ENCODE measurements at regions not wholly inside any gene's neighbourhood (a gene's known extent, or its start where the extent isn't known, plus 50 kb on each side); places are given as distances from the start of the nearest gene placed in this dataset.

DNA sequence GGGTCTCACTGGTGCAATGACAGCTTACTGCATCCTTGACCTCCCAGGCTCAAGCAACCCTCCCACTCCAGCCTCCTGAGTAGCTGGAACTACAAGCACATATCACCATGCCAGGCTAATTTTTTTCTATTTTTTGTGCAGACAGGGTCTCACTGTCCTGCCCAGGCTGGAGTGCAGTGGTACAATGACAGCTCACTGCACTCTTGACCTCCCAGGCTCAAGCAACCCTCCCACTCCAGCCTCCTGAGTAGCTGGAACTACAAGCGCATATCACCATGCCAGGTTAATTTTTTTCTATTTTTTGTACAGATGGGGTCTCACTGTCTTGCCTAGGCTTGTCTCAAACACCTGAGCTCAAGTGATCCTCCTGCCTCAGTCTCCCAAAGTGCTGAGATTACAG lies 74.0 kb downstream of the GASK1B start:
- ATAC-seq: no peak
- H3K27ac ChIP-seq (ENCODE audit: low read depth): no peak overlapping the region
- Mint-ChIP-seq H3K9me3 (no peaks in the 10 kb centered on the region), H3K27ac (no peak overlapping the region), H3K4me3 (no peak overlapping the region), H3K4me1 (peaks cover 8% of the 10 kb centered on the region; the same call in 2 of the 3 replicates), H3K27me3 (ENCODE audit: insufficient read depth, low read depth, poor library complexity) (peaks cover 2% of the 10 kb centered on the region), H3K36me3 (ENCODE audit: low read depth) (no peaks in the 10 kb centered on the region)
- no peaks in the 10 kb centered on the region for H3K9me2 ChIP-seq (ENCODE audit: insufficient read depth)
- no peak for TF ChIP-seq EZH2phosphoT487 (IDR thresholded peaks at IDR 0.05; ENCODE audit: unreplicated experiment)
- no peak for TF ChIP-seq ZNF114 (CRISPR knock-in tag; IDR thresholded peaks at IDR 0.05)
- TF ChIP-seq CREB1 (CRISPR knock-in tag; IDR thresholded peaks at IDR 0.05; ENCODE audit: low read depth): no peak
- no peak for TF ChIP-seq POLR2AphosphoS5 (IDR thresholded peaks at IDR 0.05; ENCODE audit: low read depth)
- TF ChIP-seq, protein P1, sequence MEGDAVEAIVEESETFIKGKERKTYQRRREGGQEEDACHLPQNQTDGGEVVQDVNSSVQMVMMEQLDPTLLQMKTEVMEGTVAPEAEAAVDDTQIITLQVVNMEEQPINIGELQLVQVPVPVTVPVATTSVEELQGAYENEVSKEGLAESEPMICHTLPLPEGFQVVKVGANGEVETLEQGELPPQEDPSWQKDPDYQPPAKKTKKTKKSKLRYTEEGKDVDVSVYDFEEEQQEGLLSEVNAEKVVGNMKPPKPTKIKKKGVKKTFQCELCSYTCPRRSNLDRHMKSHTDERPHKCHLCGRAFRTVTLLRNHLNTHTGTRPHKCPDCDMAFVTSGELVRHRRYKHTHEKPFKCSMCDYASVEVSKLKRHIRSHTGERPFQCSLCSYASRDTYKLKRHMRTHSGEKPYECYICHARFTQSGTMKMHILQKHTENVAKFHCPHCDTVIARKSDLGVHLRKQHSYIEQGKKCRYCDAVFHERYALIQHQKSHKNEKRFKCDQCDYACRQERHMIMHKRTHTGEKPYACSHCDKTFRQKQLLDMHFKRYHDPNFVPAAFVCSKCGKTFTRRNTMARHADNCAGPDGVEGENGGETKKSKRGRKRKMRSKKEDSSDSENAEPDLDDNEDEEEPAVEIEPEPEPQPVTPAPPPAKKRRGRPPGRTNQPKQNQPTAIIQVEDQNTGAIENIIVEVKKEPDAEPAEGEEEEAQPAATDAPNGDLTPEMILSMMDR (conservative IDR thresholded peaks at IDR 0.05; ENCODE audit: low read depth in 2 of 2): no peak
- no peak for TF ChIP-seq ZNF331 (CRISPR knock-in tag; IDR thresholded peaks at IDR 0.05; ENCODE audit: low read depth)
- no peak for TF ChIP-seq EZH2 (IDR thresholded peaks at IDR 0.05; ENCODE audit: low read depth, unreplicated experiment)
- TF ChIP-seq ETS1 (IDR thresholded peaks at IDR 0.05): no peak
- H3K4me2 ChIP-seq: no peak overlapping the region
- no peak for DNase-seq (ENCODE audit: low spot score)
- H3K79me2 ChIP-seq (replicated peaks; ENCODE audit: insufficient read depth): no peaks in the 10 kb centered on the region
- no peaks in the 10 kb centered on the region for H4K20me1 ChIP-seq (replicated peaks; ENCODE audit: insufficient read depth)
- H3K4me3 ChIP-seq: no peak overlapping the region
- H2AFZ ChIP-seq: peak overlapping the region; percentile 85; the same call in 1 of the 2 replicates
- H3K36me3 ChIP-seq (ENCODE audit: insufficient read depth): no peaks in the 10 kb centered on the region
- no peaks in the 10 kb centered on the region for H3K27me3 ChIP-seq (ENCODE audit: insufficient read depth)
- H3K4me1 ChIP-seq (ENCODE audit: insufficient read depth): 0 out of 2 replicates have a peak, but pooled peaks cover 3% of the 10 kb centered on the region
- H3F3A ChIP-seq (replicated peaks; ENCODE audit: low read depth): no peaks in the 10 kb centered on the region

DNA sequence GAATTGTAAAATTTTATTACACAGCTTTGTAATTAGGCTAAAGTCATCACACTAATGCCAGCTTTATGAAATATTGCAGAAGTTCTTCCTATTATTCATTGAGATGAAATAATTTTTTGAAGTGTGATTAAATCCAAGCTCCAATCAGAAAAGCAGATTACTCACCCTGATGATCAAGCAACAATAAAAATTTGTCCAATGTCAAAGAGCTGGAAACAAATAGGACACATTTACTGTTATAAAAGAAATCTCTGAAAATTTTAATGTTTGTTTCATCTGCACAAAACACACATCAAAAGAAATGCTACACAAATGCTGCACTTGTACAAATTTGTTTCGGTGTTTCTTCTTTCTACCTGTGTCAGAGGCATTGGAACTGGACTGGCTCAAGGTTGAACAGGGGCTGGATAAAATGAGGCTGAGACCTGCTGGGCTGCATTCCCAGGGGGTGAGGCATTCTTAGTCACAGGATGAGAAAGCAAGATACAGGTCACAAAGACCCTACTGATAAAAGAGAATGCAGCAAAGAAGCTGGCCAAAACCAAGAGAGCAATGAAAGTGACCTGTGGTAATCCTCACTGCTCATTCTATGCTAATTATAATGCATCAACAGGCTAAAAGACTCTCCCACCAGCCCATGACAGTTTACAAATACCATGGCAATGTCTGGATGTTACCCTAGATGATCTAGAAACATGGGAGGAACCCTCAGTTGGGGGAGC lies 78.3 kb downstream of the GASK1B start:
- ATAC-seq (no peak; the same call in 2 of the 3 replicates), DNase-seq (ENCODE audit: low spot score) (peak; percentile 17)
- Histone ChIP-seq H3K36me3 (ENCODE audit: insufficient read depth) (no peaks in the 10 kb centered on the region), H3K79me2 (replicated peaks; ENCODE audit: insufficient read depth) (no peaks in the 10 kb centered on the region), H3K27ac (ENCODE audit: low read depth) (no peak overlapping the region), H3K4me2 (no peak overlapping the region), H3K4me1 (ENCODE audit: insufficient read depth) (0 out of 2 replicates have a peak, but pooled peaks cover 5% of the 10 kb centered on the region), H4K20me1 (replicated peaks; ENCODE audit: insufficient read depth) (no peaks in the 10 kb centered on the region), H2AFZ (no peak overlapping the region), H3K9me2 (ENCODE audit: insufficient read depth) (no peaks in the 10 kb centered on the region), H3F3A (replicated peaks; ENCODE audit: low read depth) (no peaks in the 10 kb centered on the region), H3K4me3 (no peak overlapping the region), H3K27me3 (ENCODE audit: insufficient read depth) (no peaks in the 10 kb centered on the region)
- H3K27me3 Mint-ChIP-seq (ENCODE audit: insufficient read depth, low read depth, poor library complexity): peaks cover 2% of the 10 kb centered on the region
- H3K4me3 Mint-ChIP-seq: no peak overlapping the region
- peaks cover 3% of the 10 kb centered on the region; the same call in 2 of the 3 replicates for H3K9me3 Mint-ChIP-seq
- H3K27ac Mint-ChIP-seq: no peak overlapping the region
- H3K4me1 Mint-ChIP-seq: peaks cover 6% of the 10 kb centered on the region; the same call in 2 of the 3 replicates
- no peaks in the 10 kb centered on the region for H3K36me3 Mint-ChIP-seq (ENCODE audit: low read depth)
- TF ChIP-seq NANOG (IDR thresholded peaks at IDR 0.05; ENCODE audit: borderline replicate concordance) (no peak), CREB1 (CRISPR knock-in tag; IDR thresholded peaks at IDR 0.05; ENCODE audit: low read depth) (no peak), JUNB (IDR thresholded peaks at IDR 0.05; ENCODE audit: unreplicated experiment) (no peak), ETS1 (IDR thresholded peaks at IDR 0.05) (no peak), EZH2phosphoT487 (IDR thresholded peaks at IDR 0.05; ENCODE audit: unreplicated experiment) (no peak), REST (IDR thresholded peaks at IDR 0.05; ENCODE audit: unreplicated experiment) (no peak), ZNF114 (CRISPR knock-in tag; IDR thresholded peaks at IDR 0.05) (no peak), POLR2AphosphoS5 (IDR thresholded peaks at IDR 0.05; ENCODE audit: low read depth) (no peak), ZNF331 (CRISPR knock-in tag; IDR thresholded peaks at IDR 0.05; ENCODE audit: low read depth) (no peak), STAT1 (IDR thresholded peaks at IDR 0.05; ENCODE audit: unreplicated experiment) (no peak)
- TF ChIP-seq, protein P1 (conservative IDR thresholded peaks at IDR 0.05; ENCODE audit: low read depth in 2 of 2): no peak
